ENCODE measurements at regions not wholly inside any gene's neighbourhood (a gene's known extent, or its start where the extent isn't known, plus 50 kb on each side); places are given as distances from the start of the nearest gene placed in this dataset.
A peak's percentile ranks its signal among the peaks of the same experiment; 100 is the strongest.

- DNase-seq = peak; percentile 65
- Histone ChIP-seq H3K36me3 (ENCODE audit: low read depth) (no peaks in the 10 kb centered on the region), H3K9me2 (ENCODE audit: insufficient read depth) (no peaks in the 10 kb centered on the region), H3K27ac (peak overlapping the region; percentile 50), H3F3A (ENCODE audit: insufficient read depth) (peaks cover 27% of the 10 kb centered on the region), H3K27me3 (replicated peaks; ENCODE audit: insufficient read depth) (no peaks in the 10 kb centered on the region; the same call in none of the 2 replicates), H3K79me2 (ENCODE audit: insufficient read depth) (no peaks in the 10 kb centered on the region), H3K4me3 (no peak overlapping the region), H4K20me1 (ENCODE audit: insufficient read depth) (no peaks in the 10 kb centered on the region), H2AFZ (no peak overlapping the region), H3K9me3 (ENCODE audit: low read depth) (no peaks in the 10 kb centered on the region), H3K4me1 (ENCODE audit: insufficient read depth) (peaks cover 26% of the 10 kb centered on the region), H3K4me2 (ENCODE audit: unreplicated experiment) (peak overlapping the region; percentile 52), H3K9ac (0 out of 2 replicates have a peak overlapping the region, but pooled peaks have one; percentile 3)
- WGBS, 2 experiments (ENCODE audit: low coverage in 1 of 2, low lambda C conversion rate in 2 of 2, missing lambda C conversion rate in 2 of 2) = 0 to 3% methylated on average over 2 of the region's 2 CpGs
- in situ Hi-C loops (cut with MboI) = no loop called here
- TF ChIP-seq EZH2phosphoT487 (IDR thresholded peaks at IDR 0.05; ENCODE audit: insufficient read depth, low read depth) (peak; percentile 81), EZH2 (IDR thresholded peaks at IDR 0.05; ENCODE audit: insufficient read depth, poor library complexity, severe bottlenecking) (no peak)
Observed at GRCh38 chr21:27268290-27268689, 301.4 kb upstream of the ADAMTS5 start.

- Histone ChIP-seq H3K4me1 (ENCODE audit: insufficient read depth) (peaks cover 26% of the 10 kb centered on the region), H3K4me3 (no peak overlapping the region), H2AFZ (no peak overlapping the region), H4K20me1 (ENCODE audit: insufficient read depth) (no peaks in the 10 kb centered on the region), H3K4me2 (ENCODE audit: unreplicated experiment) (no peak overlapping the region), H3K9me3 (ENCODE audit: low read depth) (no peaks in the 10 kb centered on the region), H3K9me2 (ENCODE audit: insufficient read depth) (no peaks in the 10 kb centered on the region), H3K27me3 (replicated peaks; ENCODE audit: insufficient read depth) (no peaks in the 10 kb centered on the region; the same call in none of the 2 replicates), H3K27ac (no peak overlapping the region), H3F3A (ENCODE audit: insufficient read depth) (peaks cover 27% of the 10 kb centered on the region), H3K79me2 (ENCODE audit: insufficient read depth) (no peaks in the 10 kb centered on the region), H3K9ac (no peak overlapping the region), H3K36me3 (ENCODE audit: low read depth) (no peaks in the 10 kb centered on the region)
- 55 to 66% methylated on average over 2 of the region's 2 CpGs for WGBS, 2 experiments (ENCODE audit: low coverage in 1 of 2, low lambda C conversion rate in 2 of 2, missing lambda C conversion rate in 2 of 2)
- in situ Hi-C loops (cut with MboI) = no loop called here
- no peak for DNase-seq
- TF ChIP-seq EZH2 (IDR thresholded peaks at IDR 0.05; ENCODE audit: insufficient read depth, poor library complexity, severe bottlenecking) = no peak
- no peak for TF ChIP-seq EZH2phosphoT487 (IDR thresholded peaks at IDR 0.05; ENCODE audit: insufficient read depth, low read depth)
Observed at GRCh38 chr21:27265949-27266348, 299.1 kb upstream of the ADAMTS5 start.

DNA sequence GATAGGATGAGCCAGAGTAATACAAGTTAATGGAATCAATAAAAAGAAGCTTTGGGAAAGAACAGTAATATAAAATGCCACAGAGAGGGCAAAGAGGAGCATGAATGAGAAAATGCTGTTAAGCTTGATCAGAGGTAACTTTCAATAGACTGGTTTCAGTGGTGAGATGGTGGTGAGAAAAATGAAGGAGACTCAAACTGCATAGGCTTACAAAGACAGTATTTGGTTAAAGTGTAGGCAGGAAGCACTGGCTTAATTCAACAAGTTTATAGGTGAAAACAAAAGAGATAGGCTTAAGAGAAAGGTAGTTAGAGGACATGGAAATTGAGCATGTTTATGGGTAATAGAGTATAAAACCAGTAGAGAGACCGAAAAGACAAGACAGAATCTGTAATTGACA is 298.6 kb upstream of the ADAMTS5 start:
- H2AFZ ChIP-seq = no peak overlapping the region
- peaks cover 27% of the 10 kb centered on the region for H3F3A ChIP-seq (ENCODE audit: insufficient read depth)

DNA sequence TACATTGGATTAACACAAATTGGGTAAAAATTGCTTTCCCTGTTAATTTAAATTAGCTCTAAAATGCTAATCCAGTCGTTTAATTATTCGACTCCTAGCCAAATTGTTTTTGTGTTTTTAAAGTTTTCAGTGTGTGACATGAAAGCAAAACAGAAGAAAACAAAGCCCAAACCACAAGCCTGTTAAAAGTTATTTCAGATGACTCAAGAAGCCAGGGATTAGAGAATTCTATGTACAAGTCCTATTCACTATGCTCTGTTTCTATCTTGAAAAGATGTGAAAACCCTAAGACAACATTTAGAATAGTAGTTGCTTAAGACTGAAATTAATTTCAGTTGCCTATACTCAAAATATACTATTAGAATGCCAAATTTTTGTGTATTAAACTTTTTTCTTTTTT is 294.8 kb upstream of the ADAMTS5 start:
- Histone ChIP-seq H3K9me2 (ENCODE audit: insufficient read depth) (no peaks in the 10 kb centered on the region), H3K4me3 (no peak overlapping the region), H3K4me2 (ENCODE audit: unreplicated experiment) (no peak overlapping the region), H4K20me1 (ENCODE audit: insufficient read depth) (no peaks in the 10 kb centered on the region), H3K36me3 (ENCODE audit: low read depth) (no peaks in the 10 kb centered on the region), H3F3A (ENCODE audit: insufficient read depth) (no peaks in the 10 kb centered on the region), H3K79me2 (ENCODE audit: insufficient read depth) (no peaks in the 10 kb centered on the region), H3K27ac (no peak overlapping the region), H3K27me3 (replicated peaks; ENCODE audit: insufficient read depth) (no peaks in the 10 kb centered on the region; the same call in none of the 2 replicates), H3K9me3 (ENCODE audit: low read depth) (no peaks in the 10 kb centered on the region), H2AFZ (no peak overlapping the region), H3K9ac (no peak overlapping the region), H3K4me1 (ENCODE audit: insufficient read depth) (no peaks in the 10 kb centered on the region)
- 33 to 37% methylated on average over 2 of the region's 2 CpGs for WGBS, 2 experiments (ENCODE audit: low coverage in 1 of 2, low lambda C conversion rate in 2 of 2, missing lambda C conversion rate in 2 of 2)
- no peak for DNase-seq
- TF ChIP-seq EZH2 (IDR thresholded peaks at IDR 0.05; ENCODE audit: insufficient read depth, poor library complexity, severe bottlenecking) (no peak), EZH2phosphoT487 (IDR thresholded peaks at IDR 0.05; ENCODE audit: insufficient read depth, low read depth) (no peak)
- in situ Hi-C loops (cut with MboI) = no loop called here

More for the DNA sequence above, 298.6 kb upstream of the ADAMTS5 start:
- Histone ChIP-seq H3K27ac (no peak overlapping the region), H3K27me3 (replicated peaks; ENCODE audit: insufficient read depth) (no peaks in the 10 kb centered on the region; the same call in none of the 2 replicates), H3K79me2 (ENCODE audit: insufficient read depth) (no peaks in the 10 kb centered on the region), H3K4me2 (ENCODE audit: unreplicated experiment) (no peak overlapping the region), H3K9me2 (ENCODE audit: insufficient read depth) (no peaks in the 10 kb centered on the region), H4K20me1 (ENCODE audit: insufficient read depth) (no peaks in the 10 kb centered on the region), H3K4me1 (ENCODE audit: insufficient read depth) (peaks cover 26% of the 10 kb centered on the region), H3K36me3 (ENCODE audit: low read depth) (no peaks in the 10 kb centered on the region), H3K4me3 (no peak overlapping the region), H3K9ac (no peak overlapping the region), H3K9me3 (ENCODE audit: low read depth) (no peaks in the 10 kb centered on the region)
- WGBS, 2 experiments (ENCODE audit: low coverage in 1 of 2, low lambda C conversion rate in 2 of 2, missing lambda C conversion rate in 2 of 2) = 97 to 100% methylated on average over 1 of the region's 1 CpG
- in situ Hi-C loops (cut with MboI) = no loop called here
- no peak for DNase-seq
- no peak for TF ChIP-seq EZH2 (IDR thresholded peaks at IDR 0.05; ENCODE audit: insufficient read depth, poor library complexity, severe bottlenecking)
- TF ChIP-seq EZH2phosphoT487 (IDR thresholded peaks at IDR 0.05; ENCODE audit: insufficient read depth, low read depth) = no peak

DNA sequence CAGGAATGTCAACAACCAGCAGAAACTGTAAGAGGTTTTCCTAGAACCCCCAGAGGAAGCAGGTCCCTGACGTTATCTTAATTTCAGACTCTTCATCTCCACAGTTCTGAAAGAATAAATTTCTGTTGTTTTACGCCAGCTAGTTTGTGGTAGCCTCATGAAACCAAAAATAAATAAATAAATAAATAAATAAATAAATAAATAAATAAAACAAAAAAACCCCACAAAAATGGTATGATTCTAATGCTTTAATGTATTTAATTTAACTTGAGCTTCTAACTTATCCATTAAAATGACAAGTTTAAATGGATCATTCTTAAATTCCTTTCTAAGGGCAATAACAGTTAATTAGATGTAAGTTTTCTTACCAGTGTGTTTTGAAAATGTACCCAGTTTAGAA is 293.8 kb upstream of the ADAMTS5 start:
- no peak overlapping the region for H3K4me2 ChIP-seq (ENCODE audit: unreplicated experiment)
- no peak overlapping the region for H3K9ac ChIP-seq
- no peaks in the 10 kb centered on the region for H3K9me2 ChIP-seq (ENCODE audit: insufficient read depth)
- no peak overlapping the region for H3K27ac ChIP-seq
- no peak for DNase-seq
- no peaks in the 10 kb centered on the region for H3K36me3 ChIP-seq (ENCODE audit: low read depth)
- no peak overlapping the region for H2AFZ ChIP-seq
- no peak overlapping the region for H3K4me3 ChIP-seq
- no peaks in the 10 kb centered on the region for H3K9me3 ChIP-seq (ENCODE audit: low read depth)
- no peaks in the 10 kb centered on the region for H3K79me2 ChIP-seq (ENCODE audit: insufficient read depth)
- no peaks in the 10 kb centered on the region for H3K4me1 ChIP-seq (ENCODE audit: insufficient read depth)
- H3K27me3 ChIP-seq (replicated peaks; ENCODE audit: insufficient read depth) = no peaks in the 10 kb centered on the region; the same call in 1 of the 2 replicates
- no peaks in the 10 kb centered on the region for H4K20me1 ChIP-seq (ENCODE audit: insufficient read depth)
- in situ Hi-C loops (cut with MboI) = no loop called here
- 91 to 95% methylated on average over 2 of the region's 2 CpGs for WGBS, 2 experiments (ENCODE audit: low coverage in 1 of 2, low lambda C conversion rate in 2 of 2, missing lambda C conversion rate in 2 of 2)
- TF ChIP-seq EZH2phosphoT487 (IDR thresholded peaks at IDR 0.05; ENCODE audit: insufficient read depth, low read depth) (no peak), EZH2 (IDR thresholded peaks at IDR 0.05; ENCODE audit: insufficient read depth, poor library complexity, severe bottlenecking) (no peak)
- no peaks in the 10 kb centered on the region for H3F3A ChIP-seq (ENCODE audit: insufficient read depth)

All from GM23248 (cell line).